ENCODE measurements at regions not wholly inside any gene's neighbourhood (a gene's known extent, or its start where the extent isn't known, plus 50 kb on each side); places are given as distances from the start of the nearest gene placed in this dataset.

- Histone ChIP-seq H3K9ac (ENCODE audit: low read depth in 1 of 2, low read length in 2 of 2) (no peak overlapping the region), H3K27ac (ENCODE audit: low read depth in 1 of 2, low read length in 2 of 2) (no peak overlapping the region), H3K4me3 (ENCODE audit: low read depth in 1 of 3, low read length in 3 of 3) (no peak overlapping the region), H3K4me1 (ENCODE audit: control insufficient read depth in 4 of 4, insufficient read depth in 4 of 4, low read length in 3 of 4) (no peaks in the 10 kb centered on the region), H3K36me3 (ENCODE audit: control insufficient read depth in 4 of 4, insufficient read depth in 3 of 4, low read depth in 1 of 4, low read length in 3 of 4) (no peaks in the 10 kb centered on the region), H3K27me3 (ENCODE audit: control insufficient read depth in 4 of 4, insufficient read depth in 4 of 4, low read length in 3 of 4) (no peaks in the 10 kb centered on the region), H3K9me3 (ENCODE audit: control insufficient read depth in 4 of 4, low read length in 3 of 4) (peaks cover 0 to 4% (median 0%) of the 10 kb centered on the region in 4 donors)
- TF ChIP-seq EGR1 (IDR thresholded peaks at IDR 0.05; ENCODE audit: low read depth in 2 of 2) = no peak
- WGBS = 81% methylated on average over 3 of the region's 3 CpGs
- no peak for DNase-seq (ENCODE audit: low spot score)
Measured at GRCh38 chr10:128846927-128847326, 620.1 kb upstream of the MGMT start.

- Histone ChIP-seq H3K27me3 (ENCODE audit: control insufficient read depth in 4 of 4, insufficient read depth in 4 of 4, low read length in 3 of 4) (no peaks in the 10 kb centered on the region), H3K9ac (ENCODE audit: low read depth in 1 of 2, low read length in 2 of 2) (no peak overlapping the region), H3K4me3 (ENCODE audit: low read depth in 1 of 3, low read length in 3 of 3) (no peak overlapping the region), H3K36me3 (ENCODE audit: control insufficient read depth in 4 of 4, insufficient read depth in 3 of 4, low read depth in 1 of 4, low read length in 3 of 4) (no peaks in the 10 kb centered on the region), H3K27ac (ENCODE audit: low read depth in 1 of 2, low read length in 2 of 2) (no peak overlapping the region), H3K4me1 (ENCODE audit: control insufficient read depth in 4 of 4, insufficient read depth in 4 of 4, low read length in 3 of 4) (no peaks in the 10 kb centered on the region), H3K9me3 (ENCODE audit: control insufficient read depth in 4 of 4, low read length in 3 of 4) (peaks cover 0 to 4% (median 0%) of the 10 kb centered on the region in 4 donors)
- WGBS = 82% methylated on average over 5 of the region's 5 CpGs
- no peak for TF ChIP-seq HNF4A (conservative IDR thresholded peaks at IDR 0.05)
- no peak for TF ChIP-seq ZBTB33 (IDR thresholded peaks at IDR 0.05)
- TF ChIP-seq YY1 (IDR thresholded peaks at IDR 0.05) = no peak
- TF ChIP-seq FOXA2 (IDR thresholded peaks at IDR 0.05) = no peak
- TF ChIP-seq SP1 (IDR thresholded peaks at IDR 0.05) = no peak
- TF ChIP-seq RXRA (IDR thresholded peaks at IDR 0.05) = no peak
- TF ChIP-seq GABPA (IDR thresholded peaks at IDR 0.05 in 1 of 2, conservative IDR thresholded peaks at IDR 0.05 in 1 of 2) = no peak
- TF ChIP-seq RAD21 (IDR thresholded peaks at IDR 0.05) = no peak
- no peak for TF ChIP-seq JUND (IDR thresholded peaks at IDR 0.05)
- TF ChIP-seq TAF1 (conservative IDR thresholded peaks at IDR 0.05) = no peak
- TF ChIP-seq HNF4G (IDR thresholded peaks at IDR 0.05) = no peak
- no peak for DNase-seq (ENCODE audit: low spot score)
Measured at GRCh38 chr10:128848810-128849209, 618.2 kb upstream of the MGMT start.

GRCh38 chr10:128850647-128851046 is 616.4 kb upstream of the MGMT start:
- H3K27ac ChIP-seq (ENCODE audit: low read depth in 1 of 2, low read length in 2 of 2) = no peak overlapping the region
- no peak overlapping the region for H3K9ac ChIP-seq (ENCODE audit: low read depth in 1 of 2, low read length in 2 of 2)
- H3K9me3 ChIP-seq (ENCODE audit: control insufficient read depth in 4 of 4, low read length in 3 of 4) = peaks cover 0 to 4% (median 0%) of the 10 kb centered on the region in 4 donors
- no peaks in the 10 kb centered on the region for H3K36me3 ChIP-seq (ENCODE audit: control insufficient read depth in 4 of 4, insufficient read depth in 3 of 4, low read depth in 1 of 4, low read length in 3 of 4)
- DNase-seq (ENCODE audit: low spot score) = no peak
- H3K27me3 ChIP-seq (ENCODE audit: control insufficient read depth in 4 of 4, insufficient read depth in 4 of 4, low read length in 3 of 4) = no peaks in the 10 kb centered on the region
- no peak overlapping the region for H3K4me3 ChIP-seq (ENCODE audit: low read depth in 1 of 3, low read length in 3 of 3)
- no peaks in the 10 kb centered on the region for H3K4me1 ChIP-seq (ENCODE audit: control insufficient read depth in 4 of 4, insufficient read depth in 4 of 4, low read length in 3 of 4)
- TF ChIP-seq RAD21 (IDR thresholded peaks at IDR 0.05) = no peak
- TF ChIP-seq JUND (IDR thresholded peaks at IDR 0.05) = no peak
- WGBS = 89% methylated on average over 8 of the region's 8 CpGs

GRCh38 chr10:128851281-128851680 is 615.8 kb upstream of the MGMT start:
- no peak for DNase-seq (ENCODE audit: low spot score)
- no peak overlapping the region for H3K4me3 ChIP-seq (ENCODE audit: low read depth in 1 of 3, low read length in 3 of 3)
- H3K9me3 ChIP-seq (ENCODE audit: control insufficient read depth in 4 of 4, low read length in 3 of 4) = peaks cover 0 to 4% (median 0%) of the 10 kb centered on the region in 4 donors
- H3K27ac ChIP-seq (ENCODE audit: low read depth in 1 of 2, low read length in 2 of 2) = no peak overlapping the region
- 87% methylated on average over 2 of the region's 2 CpGs for WGBS
- H3K9ac ChIP-seq (ENCODE audit: low read depth in 1 of 2, low read length in 2 of 2) = no peak overlapping the region
- TF ChIP-seq YY1 (IDR thresholded peaks at IDR 0.05) = no peak
- no peak for TF ChIP-seq ATF3 (IDR thresholded peaks at IDR 0.05)
- TF ChIP-seq MAX (IDR thresholded peaks at IDR 0.05) = no peak
- TF ChIP-seq CTCF (IDR thresholded peaks at IDR 0.05; ENCODE audit: low read depth, low read length, missing input control) = no peak
- no peaks in the 10 kb centered on the region for H3K4me1 ChIP-seq (ENCODE audit: control insufficient read depth in 4 of 4, insufficient read depth in 4 of 4, low read length in 3 of 4)
- H3K27me3 ChIP-seq (ENCODE audit: control insufficient read depth in 4 of 4, insufficient read depth in 4 of 4, low read length in 3 of 4) = no peaks in the 10 kb centered on the region
- H3K36me3 ChIP-seq (ENCODE audit: control insufficient read depth in 4 of 4, insufficient read depth in 3 of 4, low read depth in 1 of 4, low read length in 3 of 4) = no peaks in the 10 kb centered on the region

All from liver (tissue), 8 donors.